DOHH2 (cell line): ENCODE measurements at regions not wholly inside any gene's neighbourhood (a gene's known extent, or its start where the extent isn't known, plus 50 kb on each side); places are given as distances from the start of the nearest gene placed in this dataset.
"Not testable (repeated sequence)": the region's sequence is repeated elsewhere in the genome, so short reads cannot be mapped to it uniquely, and the experiment has no call there.

Source experiments
- H3F3A ChIP-seq: fragments of 200-600 bp; sonication (generic), shearing (Covaris generic); 2 replicates; pipeline ENCODE4 v1.6.0; 2016; ENCODE audit warnings: antibody characterized with exemption, mild to moderate bottlenecking; ENCODE audit not compliant: control insufficient read depth, insufficient read depth
- H3K27ac ChIP-seq: fragments of 200-600 bp; sonication (generic); 2 replicates; pipeline ENCODE4 v1.5.1; 2014; ENCODE audit warnings: low read depth, mild to moderate bottlenecking, low read length, moderate library complexity
- H3K27me3 ChIP-seq: fragments of 200-600 bp; sonication (generic); 2 replicates; pipeline ENCODE4 v1.6.1; 2014; ENCODE audit warnings: mild to moderate bottlenecking, low read length, mixed read lengths; ENCODE audit not compliant: control insufficient read depth
- H3K36me3 ChIP-seq: fragments of 200-600 bp; sonication (generic); 2 replicates; pipeline ENCODE4 v1.6.1; 2014; ENCODE audit warnings: mild to moderate bottlenecking, low read length, moderate library complexity, mixed read lengths; ENCODE audit not compliant: control insufficient read depth
- H3K4me1 ChIP-seq: fragments of 200-600 bp; sonication (generic); 2 replicates; pipeline ENCODE4 v1.6.1; 2014; ENCODE audit warnings: mild to moderate bottlenecking, low read length, mixed read lengths; ENCODE audit not compliant: control insufficient read depth
- H3K4me2 ChIP-seq: fragments of 200-600 bp; sonication (generic); 2 replicates; pipeline ENCODE4 v1.6.0; 2014; ENCODE audit warnings: mild to moderate bottlenecking, low read length, moderate library complexity
- H3K4me3 ChIP-seq: fragments of 200-600 bp; sonication (generic); 2 replicates; pipeline ENCODE4 v1.5.1; 2014; ENCODE audit warnings: mild to moderate bottlenecking, low read length, mixed read lengths
- H3K79me2 ChIP-seq: fragments of 200-600 bp; sonication (generic); 2 replicates; pipeline ENCODE4 v1.6.1; 2014; ENCODE audit warnings: mild to moderate bottlenecking, low read length, mixed read lengths; ENCODE audit not compliant: control insufficient read depth
- H3K9me2 ChIP-seq: fragments of 200-600 bp; sonication (generic); replicated peaks from 2 replicates; pipeline ENCODE4 v1.6.1; 2014; ENCODE audit warnings: mild to moderate bottlenecking, low read length, mixed read lengths; ENCODE audit not compliant: control insufficient read depth
- H3K9me3 ChIP-seq: fragments of 200-600 bp; sonication (generic); 2 replicates; pipeline ENCODE4 v1.6.1; 2014; ENCODE audit warnings: antibody characterized with exemption, low read length, mixed read lengths; ENCODE audit not compliant: control insufficient read depth, insufficient read depth
- H4K20me1 ChIP-seq: fragments of 200-600 bp; sonication (generic); 2 replicates; pipeline ENCODE4 v1.6.0; 2014; ENCODE audit warnings: low read depth, mild to moderate bottlenecking, antibody characterized with exemption, low read length, moderate library complexity; ENCODE audit not compliant: control insufficient read depth, insufficient read depth
- CTCF ChIP-seq: fragments of 200-600 bp; sonication (generic); IDR thresholded peaks from one replicate; pipeline ENCODE4 v1.5.1; 2014; ENCODE audit warnings: antibody characterized with exemption, mild to moderate bottlenecking, low read depth, low read length; ENCODE audit not compliant: poor library complexity, severe bottlenecking
- EZH2phosphoT487 ChIP-seq: fragments of 200-600 bp; sonication (generic); IDR thresholded peaks from 2 replicates; pipeline ENCODE4 v1.6.1; 2017; ENCODE audit warnings: borderline replicate concordance, mild to moderate bottlenecking, antibody characterized with exemption, low read length, moderate library complexity, mixed read lengths

- TF ChIP-seq EZH2phosphoT487: no peak
- TF ChIP-seq CTCF: no peak
- Histone ChIP-seq H3K4me2 (no peak overlapping the region), H4K20me1 (no peaks in the 10 kb centered on the region), H3K36me3 (no peaks in the 10 kb centered on the region), H3F3A (no peaks in the 10 kb centered on the region), H3K79me2 (no peaks in the 10 kb centered on the region), H3K4me3 (no peak overlapping the region), H3K27me3 (no peaks in the 10 kb centered on the region; the same call in 1 of the 2 replicates), H3K9me2 (no peaks in the 10 kb centered on the region), H3K4me1 (no peaks in the 10 kb centered on the region), H3K27ac (no peak overlapping the region), H3K9me3 (no peaks in the 10 kb centered on the region)
Observed at GRCh38 chr3:115212615-115213014, 65.5 kb upstream of the ZBTB20 start.

- not testable (repeated sequence) for H3F3A ChIP-seq, H3K9me3 ChIP-seq, H3K4me1 ChIP-seq, H3K27ac ChIP-seq, H4K20me1 ChIP-seq, H3K27me3 ChIP-seq, H3K4me2 ChIP-seq, H3K79me2 ChIP-seq, H3K4me3 ChIP-seq, H3K36me3 ChIP-seq, H3K9me2 ChIP-seq
Observed at GRCh38 chr3:115213052-115213451, 66.0 kb upstream of the ZBTB20 start.

GRCh38 chr3:115217292-115217677, 70.2 kb upstream of the ZBTB20 start:
- Histone ChIP-seq H3K27ac (no peak overlapping the region), H3K9me3 (no peaks in the 10 kb centered on the region), H3K79me2 (no peaks in the 10 kb centered on the region), H3K4me1 (no peaks in the 10 kb centered on the region), H3K4me2 (no peak overlapping the region), H4K20me1 (no peaks in the 10 kb centered on the region), H3K9me2 (no peaks in the 10 kb centered on the region), H3K36me3 (no peaks in the 10 kb centered on the region), H3F3A (no peaks in the 10 kb centered on the region), H3K4me3 (no peak overlapping the region), H3K27me3 (no peaks in the 10 kb centered on the region)
- TF ChIP-seq CTCF: no peak

GRCh38 chr3:115217678-115218451, 70.8 kb upstream of the ZBTB20 start:
- no peaks in the 10 kb centered on the region for H3F3A ChIP-seq
- no peaks in the 10 kb centered on the region for H4K20me1 ChIP-seq
- H3K4me2 ChIP-seq: no peak overlapping the region
- H3K27me3 ChIP-seq: no peaks in the 10 kb centered on the region
- no peaks in the 10 kb centered on the region for H3K4me1 ChIP-seq
- H3K79me2 ChIP-seq: no peaks in the 10 kb centered on the region
- TF ChIP-seq EZH2phosphoT487 (no peak), CTCF (peak; percentile 75)
- no peak overlapping the region for H3K4me3 ChIP-seq
- H3K9me3 ChIP-seq: no peaks in the 10 kb centered on the region
- H3K9me2 ChIP-seq: no peaks in the 10 kb centered on the region
- no peak overlapping the region for H3K27ac ChIP-seq
- no peaks in the 10 kb centered on the region for H3K36me3 ChIP-seq
